K562 (cell line): ENCODE measurements at regions not wholly inside any gene's neighbourhood (a gene's known extent, or its start where the extent isn't known, plus 50 kb on each side); places are given as distances from the start of the nearest gene placed in this dataset.

Experiments
- ATAC-seq: fragments of 200-7000 bp; cut with Tn5 transposase; 3 replicates; pipeline ENCODE4 v1.9.1; 2020; ENCODE audit warnings: moderate library complexity
- BruUV-seq: library from RNA; stranded (reverse); fragments of 400-500 nt; replicated peaks from 2 replicates; lab custom pipeline; 2021; lab: Mats Ljungman, UMichigan
- CTCF ChIA-PET: fragments of 300-600 bp; formaldehyde crosslinking; extraction: SDS; loops from one replicate; lab custom pipeline; 2021; ENCODE audit warnings: low intra/inter-chr PET ratio; lab: Yijun Ruan, JAX
- POLR2A ChIA-PET: fragments of 300-600, 350-650 bp; sonication (Branson Sonifier 250); formaldehyde crosslinking; extraction: SDS; loops from one replicate; lab custom pipeline; 2021; ENCODE audit warnings: antibody characterized with exemption, inconsistent platforms; lab: Yijun Ruan, JAX
- DNase-seq, 4 experiments: peaks; one replicate each; pipeline versions ENCODE4 v3.0.0 to v3.0.0-alpha.2; 2011 to 2018; ENCODE audit warnings: low spot score in 3 of 4, mixed read lengths in 3 of 4; ENCODE audit errors: extremely low read depth in 1 of 4
- FAIRE-seq: peaks from 2 replicates; lab custom pipeline; 2011; peaks lifted over from hg19 to GRCh38; lab: Jason Lieb, UNC
- H2AFZ ChIP-seq: 2 replicates; pipeline ENCODE4 v1.6.0; 2011; ENCODE audit warnings: low read depth, low read length, control low read depth, inconsistent platforms
- H3K27ac ChIP-seq: fragments of 200-600 bp; 3 replicates; pipeline ENCODE4 v1.8.0; 2011; ENCODE audit warnings: low read depth, mild to moderate bottlenecking, control low read depth, inconsistent platforms, low read length, moderate library complexity, mixed read lengths; ENCODE audit errors: extremely low read depth
- H3K27me3 ChIP-seq, 2 experiments: fragments of 300-600 bp in 1 of 2; 2 replicates in 1 of 2; 3 replicates in 1 of 2; pipeline versions ENCODE4 v1.6.0 to v1.8.0; 2011; ENCODE audit warnings: inconsistent platforms in 2 of 2, low read length in 2 of 2, mild to moderate bottlenecking in 1 of 2, mixed read lengths in 1 of 2, moderate library complexity in 1 of 2; ENCODE audit not compliant: control insufficient read depth in 2 of 2, insufficient read depth in 2 of 2
- H3K36me3 ChIP-seq: fragments of 300-600 bp; 3 replicates; pipeline ENCODE4 v1.8.0; 2011; ENCODE audit warnings: mild to moderate bottlenecking, low read length, inconsistent platforms; ENCODE audit not compliant: control insufficient read depth, insufficient read depth
- H3K4me1 ChIP-seq, 2 experiments: fragments of 200-600 bp in 1 of 2; replicated peaks in 1 of 2; 2 replicates in 1 of 2; 3 replicates in 1 of 2; pipeline versions ENCODE4 v1.5.1 to v1.8.0; 2011; ENCODE audit warnings: inconsistent platforms in 2 of 2, low read length in 2 of 2, mild to moderate bottlenecking in 1 of 2, mixed read lengths in 1 of 2, moderate library complexity in 1 of 2; ENCODE audit not compliant: control insufficient read depth in 2 of 2, insufficient read depth in 2 of 2
- H3K4me2 ChIP-seq: 2 replicates; pipeline ENCODE4 v1.6.1; 2011; ENCODE audit warnings: low read length, control low read depth, inconsistent platforms, mixed read lengths; ENCODE audit not compliant: insufficient read depth
- H3K4me3 ChIP-seq: fragments of 200-600 bp; sonication (generic), shearing (Covaris generic); 2 replicates; pipeline ENCODE4 v1.5.1; 2016; ENCODE audit warnings: control low read depth, inconsistent platforms
- H3K79me2 ChIP-seq: fragments of 200-600 bp; 3 replicates; pipeline ENCODE4 v1.8.0; 2011; ENCODE audit warnings: low read length, inconsistent platforms; ENCODE audit not compliant: control insufficient read depth, insufficient read depth
- H3K9ac ChIP-seq, 2 experiments: 2 replicates each; pipeline versions ENCODE4 v1.6.0 to v1.6.1; 2011; ENCODE audit warnings: low read depth in 2 of 2, low read length in 2 of 2, control low read depth in 1 of 2, inconsistent platforms in 1 of 2, mild to moderate bottlenecking in 1 of 2, mixed read lengths in 1 of 2; ENCODE audit not compliant: insufficient read depth in 1 of 2
- H3K9me1 ChIP-seq: one replicate; pipeline ENCODE4 v1.6.0; 2011; ENCODE audit warnings: inconsistent platforms, mild to moderate bottlenecking, low read length, moderate library complexity; ENCODE audit not compliant: control insufficient read depth, insufficient read depth
- H3K9me3 ChIP-seq: replicated peaks from 2 replicates; pipeline ENCODE4 v1.5.1; 2011; ENCODE audit warnings: low read depth, low read length, inconsistent platforms; ENCODE audit not compliant: control insufficient read depth, insufficient read depth
- H4K20me1 ChIP-seq: replicated peaks from 2 replicates; pipeline ENCODE4 v1.6.1; 2011; ENCODE audit warnings: low read length, inconsistent platforms, mixed read lengths; ENCODE audit not compliant: control insufficient read depth, insufficient read depth
- MXI1 ChIP-seq: IDR thresholded peaks from 2 replicates; pipeline ENCODE4 v1.6.1; 2011; ENCODE audit warnings: low read depth, mild to moderate bottlenecking, improper control_type of control experiment, low read length
- NFE2L1 ChIP-seq: fragments of 450-650 bp; IDR thresholded peaks from 2 replicates; pipeline ENCODE4 v1.6.1; 2016; ENCODE audit warnings: missing genetic modification characterization, low read depth, mild to moderate bottlenecking, missing compliant biosample characterization, moderate library complexity, borderline replicate concordance
- SMARCA4 ChIP-seq: fragments of 450-650 bp; IDR thresholded peaks from 2 replicates; pipeline ENCODE4 v1.6.1; 2016
- USF1 ChIP-seq: sonication (generic); formaldehyde crosslinking; IDR thresholded peaks from 2 replicates; pipeline ENCODE4 v1.9.0; 2022; ENCODE audit warnings: mild to moderate bottlenecking, missing genetic modification reagents
- WHSC1 ChIP-seq: IDR thresholded peaks from one replicate; pipeline ENCODE4 v1.6.1; 2012; ENCODE audit warnings: low read length, control low read depth, inconsistent platforms
- WGBS: fragments of 100-300 bp; shearing (Covaris generic); methylation state at CpG from one replicate; pipeline ENCODE4 v1.1.6; 2016; ENCODE audit warnings: low coverage, mixed read lengths; ENCODE audit not compliant: insufficient coverage; ENCODE audit errors: missing lambda C conversion rate; 5-methylcytosine and 5-hydroxymethylcytosine counted together
- in situ Hi-C: fragments of 300-500 bp; cut with MboI; formaldehyde crosslinking; loops from 4 replicates; pipeline ENCODE4 v1.15.0; 2018; ENCODE audit warnings: inconsistent platforms, mixed read lengths
- intact Hi-C: fragments of 100-400 bp; cut with micrococcal nuclease; formaldehyde crosslinking; loops from 2 replicates; pipeline ENCODE4 v1.14.2; 2022

DNA sequence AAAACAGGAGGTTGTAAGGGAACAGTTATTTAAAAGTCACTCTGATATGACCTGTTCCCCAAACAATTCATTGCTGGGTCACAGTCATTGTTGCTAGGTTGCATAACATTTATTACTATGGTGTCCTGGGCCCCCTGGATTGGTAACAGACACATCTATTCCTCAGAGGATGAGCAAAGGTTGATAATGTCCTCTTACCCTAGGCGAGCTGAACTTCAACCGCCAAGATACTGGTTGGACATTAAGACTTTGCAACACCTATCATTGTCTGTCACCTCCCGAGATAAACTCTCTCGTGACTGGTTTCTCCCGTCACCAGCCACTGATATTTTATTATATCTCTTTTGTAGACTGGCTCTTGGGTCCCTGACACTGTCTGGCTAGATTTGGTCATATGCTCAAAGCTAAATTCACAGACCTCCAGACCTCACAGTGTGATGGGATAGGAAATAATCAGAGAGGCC, 361.3 kb downstream of the ZNF521 start:
- H4K20me1 ChIP-seq: no peaks in the 10 kb centered on the region
- ATAC-seq (no peak), FAIRE-seq (no peak)
- ChIA-PET POLR2A (no interaction called here), CTCF (no interaction called here)
- H3K9me1 ChIP-seq: no peaks in the 10 kb centered on the region
- WGBS: 0% methylated on average over 5 of the region's 5 CpGs
- in situ Hi-C loops: no loop called here
- H3K36me3 ChIP-seq: no peaks in the 10 kb centered on the region
- no peak overlapping the region for H3K4me2 ChIP-seq
- H2AFZ ChIP-seq: no peak overlapping the region
- H3K9me3 ChIP-seq: no peaks in the 10 kb centered on the region
- no peak overlapping the region for H3K4me3 ChIP-seq
- no TSS peak for BruUV-seq
- no peaks in the 10 kb centered on the region for H3K79me2 ChIP-seq
- H3K9ac ChIP-seq: no peak overlapping the region
- TF ChIP-seq WHSC1: no peak
- TF ChIP-seq MXI1: no peak
- TF ChIP-seq, all 486 proteins: peak for 0
- Histone ChIP-seq H3K27me3 (no peaks in the 10 kb centered on the region), H3K4me1 (no peaks in the 10 kb centered on the region), H3K27ac (no peak overlapping the region)
- intact Hi-C loops: no loop called here
- no peak for DNase-seq

DNA sequence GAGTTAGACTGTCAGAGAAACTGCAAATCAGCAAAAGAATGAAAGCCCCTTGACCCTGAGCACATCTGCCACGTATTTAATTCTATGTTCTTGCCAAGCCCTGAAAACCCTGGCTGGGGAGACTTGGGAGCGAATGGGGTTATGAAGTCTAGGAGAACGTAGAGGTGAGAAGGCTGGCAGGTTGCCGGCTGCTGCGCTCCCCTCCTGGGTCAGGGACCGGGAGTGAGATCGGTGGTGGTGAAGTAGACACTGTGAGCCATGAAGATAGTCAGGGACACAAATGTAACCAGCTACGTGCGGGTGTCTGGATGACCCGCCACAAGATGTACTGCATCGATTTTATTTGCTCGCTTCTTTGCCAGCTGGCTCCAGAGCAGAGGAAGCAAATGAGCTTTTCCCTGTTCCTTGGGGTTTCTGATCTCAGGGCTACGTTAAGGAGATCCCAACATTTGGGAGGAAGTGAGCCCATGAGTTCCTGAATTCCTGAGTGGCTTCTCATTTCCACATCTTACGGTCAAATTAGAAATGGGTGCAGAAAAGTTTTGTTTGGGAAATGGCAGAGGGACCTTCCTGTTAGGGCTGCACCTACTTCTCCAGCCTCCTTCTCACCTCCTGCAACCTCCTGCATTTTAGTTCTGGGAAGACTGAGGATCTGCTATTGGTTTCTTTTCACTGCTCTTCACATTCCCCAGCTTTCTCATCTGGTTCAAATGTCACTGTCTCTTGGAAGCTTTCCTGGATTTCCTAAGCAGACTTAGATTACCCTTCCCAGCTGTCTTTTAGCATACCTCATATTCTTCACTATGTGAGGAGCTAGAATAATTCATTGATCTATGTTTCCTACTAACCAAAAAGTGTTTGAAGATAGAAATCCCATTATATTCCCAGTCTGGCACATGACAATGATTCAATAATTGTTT, 360.6 kb downstream of the ZNF521 start:
- DNase-seq: no peak
- H2AFZ ChIP-seq: no peak overlapping the region
- no peaks in the 10 kb centered on the region for H4K20me1 ChIP-seq
- H3K79me2 ChIP-seq: no peaks in the 10 kb centered on the region
- no TSS peak for BruUV-seq
- ChIA-PET CTCF (no interaction called here), POLR2A (no interaction called here)
- H3K36me3 ChIP-seq: no peaks in the 10 kb centered on the region
- intact Hi-C loops: no loop called here
- H3K4me2 ChIP-seq: no peak overlapping the region
- H3K27ac ChIP-seq: no peak overlapping the region
- no peak for ATAC-seq
- H3K9me1 ChIP-seq: no peaks in the 10 kb centered on the region
- H3K4me3 ChIP-seq: no peak overlapping the region
- 1% methylated on average over 14 of the region's 14 CpGs for WGBS
- H3K27me3 ChIP-seq: no peaks in the 10 kb centered on the region
- in situ Hi-C loops: no loop called here
- TF ChIP-seq SMARCA4 (no peak), NFE2L1 (tag) (no peak), USF1 (CRISPR knock-in tag) (no peak)
- no peaks in the 10 kb centered on the region for H3K4me1 ChIP-seq
- no peak overlapping the region for H3K9ac ChIP-seq
- H3K9me3 ChIP-seq: no peaks in the 10 kb centered on the region
- FAIRE-seq: no peak
